ENCODE measurements at regions not wholly inside any gene's neighbourhood (a gene's known extent, or its start where the extent isn't known, plus 50 kb on each side); places are given as distances from the start of the nearest gene placed in this dataset.

- Histone ChIP-seq H3F3A (replicated peaks; ENCODE audit: insufficient read depth) (no peaks in the 10 kb centered on the region), H3K36me3 (replicated peaks in 1 of 2; ENCODE audit: control insufficient read depth in 1 of 2, insufficient read depth in 2 of 2, low read length in 1 of 2) (no peaks in the 10 kb centered on the region), H3K9me2 (no peaks in the 10 kb centered on the region), H3K79me2 (ENCODE audit: insufficient read depth) (no peaks in the 10 kb centered on the region), H3K9me3 (no peaks in the 10 kb centered on the region), H4K20me1 (ENCODE audit: insufficient read depth) (no peaks in the 10 kb centered on the region), H3K4me2 (no peak overlapping the region), H2AFZ (ENCODE audit: low read depth) (no peak overlapping the region), H3K4me3 (ENCODE audit: low read depth in 2 of 2, low read length in 1 of 2) (no peak overlapping the region), H3K27me3 (ENCODE audit: insufficient read depth) (no peaks in the 10 kb centered on the region), H3K27ac (ENCODE audit: low read depth in 2 of 2, low read length in 1 of 2) (no peak overlapping the region), H3K4me1 (ENCODE audit: control insufficient read depth in 1 of 2, insufficient read depth in 2 of 2, low read depth in 1 of 2, low read length in 1 of 2) (no peaks in the 10 kb centered on the region), H3K9ac (no peak overlapping the region)
- TF ChIP-seq NRF1 (IDR thresholded peaks at IDR 0.05; ENCODE audit: low read depth, low read length) (no peak), GABPA (IDR thresholded peaks at IDR 0.05; ENCODE audit: low read depth) (no peak), POLR2AphosphoS5 (IDR thresholded peaks at IDR 0.05; ENCODE audit: low read depth, low read length) (no peak), ELF1 (IDR thresholded peaks at IDR 0.05) (no peak)
- DNase-seq = no peak
- WGBS (ENCODE audit: low lambda C conversion rate) = 6% methylated on average over 3 of the region's 3 CpGs
- ChIA-PET CTCF (no interaction called here), POLR2A (interaction anchor here (0.6 kb wide), 1 partner anchor 96 kb away, joined by 3 read pairs; no protein-coding TSS in a partner anchor)
Observed at GRCh38 chr16:59048876-59049275, 314.8 kb upstream of the GOT2 start.

- WGBS (ENCODE audit: low lambda C conversion rate) = 25% methylated on average over 4 of the region's 4 CpGs
- H3F3A ChIP-seq (replicated peaks; ENCODE audit: insufficient read depth) = no peaks in the 10 kb centered on the region
- H3K27me3 ChIP-seq (ENCODE audit: insufficient read depth) = no peaks in the 10 kb centered on the region
- CTCF ChIA-PET = interaction anchor here (0.6 to 2.7 kb wide), 3 partner anchors 196 to 238 kb away, joined by 3 to 10 read pairs (median 4); no protein-coding TSS in a partner anchor
- H3K36me3 ChIP-seq (replicated peaks in 1 of 2; ENCODE audit: control insufficient read depth in 1 of 2, insufficient read depth in 2 of 2, low read length in 1 of 2) = no peaks in the 10 kb centered on the region
- H3K9me2 ChIP-seq = no peaks in the 10 kb centered on the region
- H3K9me3 ChIP-seq = no peaks in the 10 kb centered on the region
- H3K4me1 ChIP-seq (ENCODE audit: control insufficient read depth in 1 of 2, insufficient read depth in 2 of 2, low read depth in 1 of 2, low read length in 1 of 2) = no peaks in the 10 kb centered on the region
- peak; percentile 15; the same call in 1 of the 2 replicates for TF ChIP-seq CTCF (IDR thresholded peaks at IDR 0.05)
- no peak for TF ChIP-seq ELF1 (IDR thresholded peaks at IDR 0.05)
- H3K4me3 ChIP-seq (ENCODE audit: low read depth in 2 of 2, low read length in 1 of 2) = no peak overlapping the region
- no peak overlapping the region for H3K27ac ChIP-seq (ENCODE audit: low read depth in 2 of 2, low read length in 1 of 2)
- POLR2A ChIA-PET = no interaction called here
- H3K9ac ChIP-seq = no peak overlapping the region
- no peak overlapping the region for H2AFZ ChIP-seq (ENCODE audit: low read depth)
- peak; percentile 2 for DNase-seq
- no peaks in the 10 kb centered on the region for H4K20me1 ChIP-seq (ENCODE audit: insufficient read depth)
- no peak overlapping the region for H3K4me2 ChIP-seq
- no peaks in the 10 kb centered on the region for H3K79me2 ChIP-seq (ENCODE audit: insufficient read depth)
Observed at GRCh38 chr16:59047114-59047513, 313.0 kb upstream of the GOT2 start.

GRCh38 chr16:59046335-59046734 is 312.2 kb upstream of the GOT2 start:
- Histone ChIP-seq H3K79me2 (ENCODE audit: insufficient read depth) (no peaks in the 10 kb centered on the region), H3K4me3 (ENCODE audit: low read depth in 2 of 2, low read length in 1 of 2) (no peak overlapping the region), H2AFZ (ENCODE audit: low read depth) (no peak overlapping the region), H3K36me3 (replicated peaks in 1 of 2; ENCODE audit: control insufficient read depth in 1 of 2, insufficient read depth in 2 of 2, low read length in 1 of 2) (no peaks in the 10 kb centered on the region), H4K20me1 (ENCODE audit: insufficient read depth) (no peaks in the 10 kb centered on the region), H3K27ac (ENCODE audit: low read depth in 2 of 2, low read length in 1 of 2) (no peak overlapping the region), H3K9me2 (no peaks in the 10 kb centered on the region), H3K9me3 (no peaks in the 10 kb centered on the region), H3F3A (replicated peaks; ENCODE audit: insufficient read depth) (no peaks in the 10 kb centered on the region), H3K4me2 (no peak overlapping the region), H3K27me3 (ENCODE audit: insufficient read depth) (no peaks in the 10 kb centered on the region), H3K4me1 (ENCODE audit: control insufficient read depth in 1 of 2, insufficient read depth in 2 of 2, low read depth in 1 of 2, low read length in 1 of 2) (no peaks in the 10 kb centered on the region), H3K9ac (no peak overlapping the region)
- TF ChIP-seq USF2 (IDR thresholded peaks at IDR 0.05; ENCODE audit: borderline replicate concordance, low read depth, low read length) = no peak
- TF ChIP-seq EZH2phosphoT487 (IDR thresholded peaks at IDR 0.05; ENCODE audit: borderline replicate concordance, low read depth) = no peak
- no peak for TF ChIP-seq SMC3 (IDR thresholded peaks at IDR 0.05; ENCODE audit: low read depth, low read length)
- TF ChIP-seq FOSL2 (IDR thresholded peaks at IDR 0.05; ENCODE audit: borderline replicate concordance, low read depth) = no peak
- TF ChIP-seq YY1 (IDR thresholded peaks at IDR 0.05; ENCODE audit: low read depth) = no peak
- no peak for TF ChIP-seq TEAD4 (IDR thresholded peaks at IDR 0.05; ENCODE audit: borderline replicate concordance, insufficient read depth)
- TF ChIP-seq FOXJ3 (CRISPR knock-in tag; IDR thresholded peaks at IDR 0.05) = no peak
- TF ChIP-seq RAD21 (IDR thresholded peaks at IDR 0.05; ENCODE audit: low read length) = no peak
- 22% methylated on average over 3 of the region's 4 CpGs for WGBS (ENCODE audit: low lambda C conversion rate)
- CTCF ChIA-PET = interaction anchor here (0.9 to 2.7 kb wide), 3 partner anchors 195 to 232 kb away, joined by 3 to 10 read pairs (median 4); no protein-coding TSS in a partner anchor
- POLR2A ChIA-PET = no interaction called here
- no peak for DNase-seq

Data from SK-N-SH (cell line).